AG09309 (cell line): ENCODE measurements at regions not wholly inside any gene's neighbourhood (a gene's known extent, or its start where the extent isn't known, plus 50 kb on each side); places are given as distances from the start of the nearest gene placed in this dataset.

ENCODE experiments used
- DNase-seq: peaks from one replicate; pipeline ENCODE4 v3.0.0-alpha.2; 2010; ENCODE audit warnings: low read depth
- H3K4me3 ChIP-seq: 2 replicates; pipeline ENCODE4 v1.5.1; 2011; ENCODE audit warnings: mild to moderate bottlenecking, low read depth, low read length, moderate library complexity; ENCODE audit not compliant: control insufficient read depth
- CTCF ChIP-seq: IDR thresholded peaks from 2 replicates; pipeline ENCODE4 v1.5.1; 2011; ENCODE audit warnings: mild to moderate bottlenecking, low read depth, low read length, inconsistent platforms; ENCODE audit not compliant: insufficient read depth, control insufficient read depth; ENCODE audit errors: missing control alignments

- no peak overlapping the region for H3K4me3 ChIP-seq
- DNase-seq: no peak
- no peak for TF ChIP-seq CTCF
These were observed 128.6 kb upstream of the HDAC4 start for GRCh38 chr2:239529313-239530015.

- TF ChIP-seq CTCF: no peak
- no peak overlapping the region for H3K4me3 ChIP-seq
- no peak for DNase-seq
These were observed 128.1 kb upstream of the HDAC4 start for GRCh38 chr2:239528883-239529282.

- no peak overlapping the region for H3K4me3 ChIP-seq
- no peak for DNase-seq
- TF ChIP-seq CTCF: no peak
These were observed 127.3 kb upstream of the HDAC4 start for GRCh38 chr2:239528146-239528545.

GRCh38 chr2:239526666-239527415 is 126.0 kb upstream of the HDAC4 start:
- no peak overlapping the region for H3K4me3 ChIP-seq
- no peak for TF ChIP-seq CTCF
- DNase-seq: no peak

- no peak for DNase-seq
- TF ChIP-seq CTCF: no peak
These were observed 125.2 kb upstream of the HDAC4 start for GRCh38 chr2:239526038-239526437.

GRCh38 chr2:239523954-239524330 is 123.1 kb upstream of the HDAC4 start:
- no peak for DNase-seq
- no peak for TF ChIP-seq CTCF

More at GRCh38 chr2:239526038-239526437, 125.2 kb upstream of the HDAC4 start:
- no peak overlapping the region for H3K4me3 ChIP-seq

More at GRCh38 chr2:239523954-239524330, 123.1 kb upstream of the HDAC4 start:
- no peak overlapping the region for H3K4me3 ChIP-seq
